Fibroblast of lung (primary cell): ENCODE measurements at regions not wholly inside any gene's neighbourhood (a gene's known extent, or its start where the extent isn't known, plus 50 kb on each side); places are given as distances from the start of the nearest gene placed in this dataset.
A peak's percentile ranks its signal among the peaks of the same experiment; 100 is the strongest.

Source experiments
- DNase-seq, 2 donors: peaks; one replicate each; pipeline versions ENCODE4 v3.0.0 to v3.0.0-alpha.2; 2010; ENCODE audit warnings: low read depth in 2 of 2
- H2AFZ ChIP-seq: 2 replicates; pipeline ENCODE4 v1.5.1; 2012; ENCODE audit warnings: low read length, control low read depth, inconsistent platforms
- H3K27ac ChIP-seq: 2 replicates; pipeline ENCODE4 v1.5.1; 2011; ENCODE audit warnings: low read length, control low read depth; ENCODE audit not compliant: insufficient read depth
- H3K27me3 ChIP-seq: 2 replicates; pipeline ENCODE4 v1.5.1; 2011; ENCODE audit warnings: mild to moderate bottlenecking, low read length; ENCODE audit not compliant: control insufficient read depth, insufficient read depth
- H3K36me3 ChIP-seq: 2 replicates; pipeline ENCODE4 v1.5.1; 2011; ENCODE audit warnings: low read length; ENCODE audit not compliant: control insufficient read depth, insufficient read depth
- H3K4me1 ChIP-seq: 2 replicates; pipeline ENCODE4 v1.5.1; 2011; ENCODE audit warnings: low read length; ENCODE audit not compliant: control insufficient read depth, insufficient read depth; ENCODE audit errors: extremely low read depth
- H3K4me2 ChIP-seq: 2 replicates; pipeline ENCODE4 v1.5.1; 2011; ENCODE audit warnings: low read length, control low read depth; ENCODE audit not compliant: insufficient read depth; ENCODE audit errors: extremely low read depth
- H3K4me3 ChIP-seq, 4 experiments: fragments of 200-600 bp in 1 of 4; sonication (generic) in 1 of 4; replicated peaks in 1 of 4; 2 replicates each; pipeline ENCODE4 v1.5.1; 2011 to 2016; ENCODE audit warnings: low read length in 4 of 4, low read depth in 3 of 4, mild to moderate bottlenecking in 3 of 4, control low read depth in 2 of 4, inconsistent platforms in 1 of 4, mixed read lengths in 1 of 4; ENCODE audit not compliant: insufficient read depth in 1 of 4; ENCODE audit errors: control extremely low read depth in 1 of 4
- H3K79me2 ChIP-seq: 2 replicates; pipeline ENCODE4 v1.5.1; 2012; ENCODE audit warnings: mild to moderate bottlenecking, low read length, inconsistent platforms; ENCODE audit not compliant: control insufficient read depth, insufficient read depth
- H3K9ac ChIP-seq: 2 replicates; pipeline ENCODE4 v1.5.1; 2011; ENCODE audit warnings: mild to moderate bottlenecking, low read length, control low read depth; ENCODE audit not compliant: insufficient read depth
- H3K9me3 ChIP-seq: 2 replicates; pipeline ENCODE4 v1.5.1; 2012; ENCODE audit warnings: low read depth, low read length; ENCODE audit not compliant: control insufficient read depth, insufficient read depth
- H4K20me1 ChIP-seq: 2 replicates; pipeline ENCODE4 v1.5.1; 2011; ENCODE audit warnings: low read length; ENCODE audit not compliant: control insufficient read depth, insufficient read depth; ENCODE audit errors: extremely low read depth
- EZH2 ChIP-seq: IDR thresholded peaks from 2 replicates; pipeline ENCODE4 v1.5.1; 2012; ENCODE audit warnings: low read length, control low read depth, mild to moderate bottlenecking; ENCODE audit errors: missing control alignments
- TF ChIP-seq, protein P1 (sequence below), 2 donors: IDR thresholded peaks in 1 of 2; conservative IDR thresholded peaks in 1 of 2; 1 replicate in 1 of 2; 2 replicates in 1 of 2; pipeline ENCODE4 v1.5.1; 2011 to 2012; ENCODE audit warnings: low read length in 2 of 2, control low read depth in 1 of 2, inconsistent platforms in 1 of 2, low read depth in 1 of 2, mild to moderate bottlenecking in 1 of 2

DNA sequence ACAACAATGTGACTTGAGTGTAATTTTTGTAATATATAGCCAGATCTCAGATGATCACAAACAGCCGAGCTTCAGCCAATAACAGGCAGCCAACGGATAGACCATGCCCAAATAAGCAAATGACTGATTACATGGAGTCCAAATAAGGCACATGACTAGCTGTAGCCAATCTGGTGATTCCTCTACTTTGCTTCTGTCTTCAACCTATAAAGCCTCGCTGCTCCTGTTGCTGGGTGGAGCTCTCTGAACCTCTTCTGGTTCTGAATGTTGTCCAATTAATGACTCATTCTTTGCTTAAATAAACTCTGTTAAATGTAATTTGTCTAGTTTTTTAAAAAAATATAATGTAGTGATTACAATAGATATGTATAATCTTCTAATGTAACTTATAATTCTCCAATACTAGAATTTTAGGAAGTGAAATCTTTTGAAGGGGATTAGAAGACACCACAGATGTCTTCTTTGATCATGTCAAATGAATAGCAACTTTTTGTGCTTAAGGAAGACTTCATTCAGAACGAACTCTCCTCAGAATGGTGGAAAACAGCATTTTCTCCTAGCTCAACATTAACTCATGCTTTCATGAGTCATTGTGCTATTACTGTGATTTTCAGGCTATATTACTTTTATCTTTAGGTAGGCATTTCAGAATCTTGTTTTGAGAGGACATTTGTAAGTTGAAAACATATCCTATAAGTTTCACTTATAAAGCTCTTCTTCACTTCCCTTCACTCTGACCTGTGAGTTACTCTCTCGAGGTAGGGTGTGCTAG, 857.8 kb upstream of the B3GALT2 start:
- Histone ChIP-seq H3K79me2 (no peaks in the 10 kb centered on the region), H3K4me1 (no peaks in the 10 kb centered on the region), H3K4me3 (no peak overlapping the region), H4K20me1 (no peaks in the 10 kb centered on the region), H3K9ac (no peak overlapping the region), H2AFZ (no peak overlapping the region), H3K36me3 (no peaks in the 10 kb centered on the region), H3K27ac (no peak overlapping the region), H3K27me3 (no peaks in the 10 kb centered on the region), H3K9me3 (no peaks in the 10 kb centered on the region), H3K4me2 (no peak overlapping the region)
- DNase-seq = peak; percentile 50 to 90
- no peak for TF ChIP-seq EZH2
- TF ChIP-seq, protein P1, sequence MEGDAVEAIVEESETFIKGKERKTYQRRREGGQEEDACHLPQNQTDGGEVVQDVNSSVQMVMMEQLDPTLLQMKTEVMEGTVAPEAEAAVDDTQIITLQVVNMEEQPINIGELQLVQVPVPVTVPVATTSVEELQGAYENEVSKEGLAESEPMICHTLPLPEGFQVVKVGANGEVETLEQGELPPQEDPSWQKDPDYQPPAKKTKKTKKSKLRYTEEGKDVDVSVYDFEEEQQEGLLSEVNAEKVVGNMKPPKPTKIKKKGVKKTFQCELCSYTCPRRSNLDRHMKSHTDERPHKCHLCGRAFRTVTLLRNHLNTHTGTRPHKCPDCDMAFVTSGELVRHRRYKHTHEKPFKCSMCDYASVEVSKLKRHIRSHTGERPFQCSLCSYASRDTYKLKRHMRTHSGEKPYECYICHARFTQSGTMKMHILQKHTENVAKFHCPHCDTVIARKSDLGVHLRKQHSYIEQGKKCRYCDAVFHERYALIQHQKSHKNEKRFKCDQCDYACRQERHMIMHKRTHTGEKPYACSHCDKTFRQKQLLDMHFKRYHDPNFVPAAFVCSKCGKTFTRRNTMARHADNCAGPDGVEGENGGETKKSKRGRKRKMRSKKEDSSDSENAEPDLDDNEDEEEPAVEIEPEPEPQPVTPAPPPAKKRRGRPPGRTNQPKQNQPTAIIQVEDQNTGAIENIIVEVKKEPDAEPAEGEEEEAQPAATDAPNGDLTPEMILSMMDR (conservative IDR thresholded peaks at IDR 0.05 in 1 of 2, IDR thresholded peaks at IDR 0.05 in 1 of 2; ENCODE audit: low read depth in 1 of 2, low read length in 2 of 2) = no peak

GRCh38 chr1:194042736-194043135, 856.3 kb upstream of the B3GALT2 start:
- H3K4me3 ChIP-seq = no peak overlapping the region
- no peaks in the 10 kb centered on the region for H3K79me2 ChIP-seq
- no peaks in the 10 kb centered on the region for H4K20me1 ChIP-seq
- no peak overlapping the region for H3K9ac ChIP-seq
- H3K36me3 ChIP-seq = no peaks in the 10 kb centered on the region
- DNase-seq = no peak
- H2AFZ ChIP-seq = no peak overlapping the region
- no peaks in the 10 kb centered on the region for H3K9me3 ChIP-seq
- TF ChIP-seq, protein P1 (conservative IDR thresholded peaks at IDR 0.05 in 1 of 2, IDR thresholded peaks at IDR 0.05 in 1 of 2; ENCODE audit: low read depth in 1 of 2, low read length in 2 of 2) = no peak
- TF ChIP-seq EZH2 = no peak
- H3K27ac ChIP-seq = no peak overlapping the region
- no peaks in the 10 kb centered on the region for H3K27me3 ChIP-seq
- H3K4me1 ChIP-seq = no peaks in the 10 kb centered on the region
- H3K4me2 ChIP-seq = no peak overlapping the region

DNA sequence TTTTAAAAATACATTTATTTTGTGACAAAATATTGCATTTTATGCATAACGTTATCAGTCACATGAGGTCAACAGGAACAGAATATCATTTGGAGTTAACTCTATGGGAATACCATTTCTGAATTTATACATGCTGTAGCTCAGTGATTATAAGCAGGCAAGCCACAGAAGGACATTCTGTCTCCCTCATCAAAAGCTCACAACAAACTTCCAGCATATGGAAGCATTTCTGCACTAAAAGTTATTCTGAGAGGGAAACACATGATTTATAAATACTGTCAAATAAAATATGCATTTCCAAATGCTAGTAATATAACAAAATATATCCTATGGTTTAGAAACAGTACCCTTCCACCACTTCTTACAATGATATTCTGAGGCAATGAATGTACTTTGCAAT, 854.1 kb upstream of the B3GALT2 start:
- H3K27ac ChIP-seq = no peak overlapping the region
- TF ChIP-seq EZH2 = no peak
- TF ChIP-seq, protein P1 (conservative IDR thresholded peaks at IDR 0.05 in 1 of 2, IDR thresholded peaks at IDR 0.05 in 1 of 2; ENCODE audit: low read depth in 1 of 2, low read length in 2 of 2) = no peak
- DNase-seq = no peak
- no peaks in the 10 kb centered on the region for H3K4me1 ChIP-seq
- no peak overlapping the region for H3K9ac ChIP-seq
- H3K4me3 ChIP-seq = no peak overlapping the region
- no peaks in the 10 kb centered on the region for H3K9me3 ChIP-seq
- H4K20me1 ChIP-seq = no peaks in the 10 kb centered on the region
- H3K36me3 ChIP-seq = no peaks in the 10 kb centered on the region
- H2AFZ ChIP-seq = no peak overlapping the region
- H3K4me2 ChIP-seq = no peak overlapping the region
- H3K79me2 ChIP-seq = no peaks in the 10 kb centered on the region
- H3K27me3 ChIP-seq = no peaks in the 10 kb centered on the region
